ENCODE measurements at regions not wholly inside any gene's neighbourhood (a gene's known extent, or its start where the extent isn't known, plus 50 kb on each side); places are given as distances from the start of the nearest gene placed in this dataset.
"Not testable (repeated sequence)": the region's sequence is repeated elsewhere in the genome, so short reads cannot be mapped to it uniquely, and the experiment has no call there.

GRCh38 chr4:111991163-111991562 is 154.1 kb upstream of the FAM241A start:
- DNase-seq, result no peak

DNA sequence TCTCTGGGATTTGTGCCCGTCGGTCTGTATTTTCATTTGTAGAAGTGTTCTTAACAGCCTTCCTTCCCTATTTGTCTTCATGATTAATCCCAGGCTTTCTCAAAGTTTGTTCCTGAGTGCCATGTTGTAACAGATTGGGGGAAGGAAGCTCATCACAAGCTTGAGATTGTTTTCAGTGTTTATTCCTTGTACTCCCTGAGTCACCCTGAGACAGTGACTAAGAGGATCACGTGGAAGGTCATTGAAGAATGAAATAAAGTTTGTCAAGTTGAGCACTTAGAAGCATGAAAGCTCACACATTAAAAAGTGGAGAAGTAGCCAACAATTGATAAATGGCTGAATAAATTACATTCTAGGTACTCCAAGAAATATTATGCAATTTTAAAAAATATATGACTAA is 153.5 kb upstream of the FAM241A start:
- DNase-seq, result no peak

DNA sequence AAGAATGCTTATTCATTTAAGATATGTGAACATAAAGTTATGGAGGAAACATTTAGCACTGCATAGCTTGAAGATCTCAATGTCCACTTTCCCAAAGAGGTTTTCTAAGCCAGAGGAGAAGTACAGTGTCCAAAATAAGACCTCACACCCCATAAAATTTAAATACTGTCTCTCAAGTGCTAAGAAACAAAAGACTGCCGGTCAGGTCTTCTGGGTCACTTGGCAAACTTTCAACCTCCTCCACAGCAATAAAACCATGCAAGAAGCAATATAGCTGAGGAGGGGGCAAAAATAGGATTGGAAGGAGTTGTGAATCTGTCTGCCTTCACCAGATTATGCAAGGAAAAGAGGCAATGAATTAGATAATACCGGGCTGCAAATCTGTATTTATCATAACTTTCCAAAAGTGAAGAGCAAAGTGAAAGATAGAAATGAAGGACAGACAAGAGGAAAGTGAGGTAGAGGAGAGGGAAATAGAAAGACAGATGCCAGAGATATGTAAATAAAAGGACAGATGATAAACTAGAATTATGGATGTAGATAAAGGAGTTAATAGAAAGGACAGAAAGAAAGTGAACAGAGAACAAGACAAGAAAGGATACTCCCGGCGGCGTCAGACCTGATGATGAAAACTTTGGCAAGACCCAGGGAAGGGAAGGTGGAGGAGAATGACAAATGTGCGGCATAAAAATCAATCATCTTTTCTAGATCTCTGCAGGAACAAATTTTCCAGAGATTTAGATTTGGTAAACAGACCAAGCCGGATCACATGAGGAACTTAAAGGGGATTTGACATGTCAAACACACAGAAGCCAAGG is 152.7 kb upstream of the FAM241A start:
- DNase-seq, result no peak

DNA sequence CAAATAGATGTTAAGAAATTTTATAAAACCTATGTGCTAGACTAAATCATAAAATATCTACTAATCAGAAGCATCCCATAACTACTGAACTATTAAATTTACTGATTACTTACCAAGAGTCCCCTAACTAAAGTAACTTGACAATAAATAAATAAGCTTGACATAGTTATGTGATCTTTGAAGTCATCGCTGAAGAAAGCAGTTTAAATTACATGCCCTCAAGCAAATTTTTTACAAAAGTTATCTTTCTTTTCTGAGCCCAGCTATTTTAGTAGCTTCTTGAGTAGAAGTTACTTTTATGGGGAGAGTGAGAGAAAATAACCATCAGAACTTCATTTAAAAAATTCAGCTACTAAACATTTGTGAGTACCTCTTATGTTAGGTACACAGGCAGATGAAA is 150.9 kb upstream of the FAM241A start:
- no peak for DNase-seq

DNA sequence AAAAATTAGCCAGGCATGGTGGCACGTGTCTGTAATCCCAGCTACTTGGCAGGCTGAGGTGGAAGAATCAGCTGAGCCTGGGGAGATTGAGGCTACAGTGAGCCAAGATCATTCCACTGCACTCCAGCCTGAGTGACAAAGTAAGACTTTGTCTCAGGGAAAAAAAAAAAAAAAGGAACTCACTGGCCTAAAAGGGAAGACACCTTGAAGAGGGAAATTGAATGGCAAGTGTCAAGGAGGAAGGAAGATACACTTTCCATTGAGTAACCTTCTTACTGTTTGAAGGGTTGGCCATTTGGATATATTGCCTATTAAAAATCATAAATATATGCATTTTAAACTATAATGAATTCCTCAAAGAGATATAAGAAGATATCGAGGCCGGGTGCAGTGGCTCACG is 147.5 kb upstream of the FAM241A start:
- no peak for DNase-seq

GRCh38 chr4:111999801-112000200 is 145.5 kb upstream of the FAM241A start:
- no peak for DNase-seq

DNA sequence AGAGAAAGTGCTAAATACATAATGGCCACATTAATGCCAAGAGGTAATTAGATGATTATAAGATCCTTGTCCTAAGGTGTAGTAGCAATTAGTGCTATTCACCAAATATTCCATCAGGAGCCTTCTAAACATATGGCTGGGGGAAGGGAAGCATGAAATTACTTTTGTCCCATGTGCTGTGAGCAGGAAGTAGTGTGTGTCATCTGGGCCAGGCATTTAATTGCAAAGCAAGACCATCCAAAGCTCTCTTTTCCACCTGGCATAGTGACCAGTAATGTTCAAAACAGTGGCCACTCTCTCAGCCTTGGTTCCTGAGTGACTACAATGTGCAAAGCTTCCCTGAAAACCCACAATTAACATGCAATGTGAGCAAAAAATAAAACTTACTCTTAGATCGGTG is 144.2 kb upstream of the FAM241A start:
- DNase-seq, result no peak

GRCh38 chr4:112002248-112002661 is 143.0 kb upstream of the FAM241A start:
- no peak for DNase-seq

DNA sequence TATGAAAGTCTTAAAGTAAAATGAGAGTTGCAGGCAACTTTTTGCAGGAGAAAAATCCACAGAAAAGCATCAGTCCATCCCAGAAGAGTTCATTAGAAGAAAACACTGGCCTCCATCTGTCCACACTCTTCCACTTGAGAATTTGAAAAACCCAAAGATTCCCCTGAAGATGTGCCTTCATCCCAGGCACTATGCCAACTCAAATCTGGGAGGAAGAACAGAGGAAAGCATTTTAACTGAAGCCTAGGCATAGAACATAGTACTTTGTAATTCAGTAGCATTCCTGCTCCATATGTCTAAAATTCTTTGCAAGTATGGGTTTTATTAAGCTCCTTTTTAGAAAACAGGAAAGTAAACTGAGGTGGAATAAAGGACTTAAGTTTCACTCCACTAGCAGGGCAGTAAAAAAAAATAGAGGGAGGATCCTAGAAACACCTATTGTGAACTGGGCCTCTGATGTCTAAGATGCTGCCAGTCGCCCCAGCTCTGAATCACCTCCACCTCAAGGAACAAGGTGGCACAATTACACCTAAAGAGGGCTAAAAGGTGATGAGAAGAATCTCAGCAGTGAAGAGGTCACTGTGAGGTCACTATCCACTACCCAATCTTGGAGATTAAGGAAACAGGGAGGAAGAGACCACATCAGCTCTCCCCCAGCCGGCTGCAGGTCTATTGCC is 141.9 kb upstream of the FAM241A start:
- DNase-seq, result no peak

GRCh38 chr4:112005027-112005426 is 140.2 kb upstream of the FAM241A start:
- no peak for DNase-seq

DNA sequence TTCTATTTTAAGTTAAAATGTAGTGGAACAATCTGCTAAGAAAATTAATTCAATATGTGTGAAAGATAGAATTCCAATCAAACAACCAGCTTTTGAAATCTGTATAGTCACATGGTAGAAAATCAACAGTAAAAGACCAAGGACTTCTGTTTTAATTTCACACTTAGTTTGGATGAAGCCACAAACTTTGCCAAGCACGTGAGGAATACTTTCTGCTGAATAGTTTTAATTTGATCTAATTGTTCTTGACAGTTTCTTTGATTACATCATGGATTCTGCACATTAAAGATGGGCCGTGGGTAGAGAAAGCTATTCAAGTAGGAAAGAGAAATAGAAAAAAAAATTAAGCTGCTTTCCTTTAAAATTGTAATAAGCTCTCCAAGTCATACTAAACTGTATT is 137.9 kb upstream of the FAM241A start:
- no peak for DNase-seq

DNA sequence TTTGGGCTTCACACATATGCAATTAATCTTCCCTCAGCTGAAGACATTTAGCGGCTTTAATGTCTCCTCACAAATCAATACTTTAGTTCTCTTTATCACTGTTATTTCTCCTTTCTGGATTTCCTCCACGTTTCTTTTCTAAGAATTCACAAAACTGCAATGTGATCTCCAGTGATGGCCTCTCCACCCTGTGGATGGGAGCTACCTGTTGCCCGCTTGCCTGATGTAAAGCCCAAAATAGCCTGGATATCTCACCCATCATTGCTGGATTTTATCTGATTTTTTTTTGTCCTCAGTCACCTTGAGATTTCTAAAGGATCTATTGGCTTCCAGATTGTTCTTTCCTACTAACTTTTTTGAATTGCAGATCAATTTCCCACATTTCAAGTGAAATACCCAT is 129.3 kb upstream of the FAM241A start:
- no peak for DNase-seq

GRCh38 chr4:112023402-112023950 is 121.8 kb upstream of the FAM241A start:
- DNase-seq, result no peak

GRCh38 chr4:112026058-112026457 is 119.2 kb upstream of the FAM241A start:
- DNase-seq, result no peak

DNA sequence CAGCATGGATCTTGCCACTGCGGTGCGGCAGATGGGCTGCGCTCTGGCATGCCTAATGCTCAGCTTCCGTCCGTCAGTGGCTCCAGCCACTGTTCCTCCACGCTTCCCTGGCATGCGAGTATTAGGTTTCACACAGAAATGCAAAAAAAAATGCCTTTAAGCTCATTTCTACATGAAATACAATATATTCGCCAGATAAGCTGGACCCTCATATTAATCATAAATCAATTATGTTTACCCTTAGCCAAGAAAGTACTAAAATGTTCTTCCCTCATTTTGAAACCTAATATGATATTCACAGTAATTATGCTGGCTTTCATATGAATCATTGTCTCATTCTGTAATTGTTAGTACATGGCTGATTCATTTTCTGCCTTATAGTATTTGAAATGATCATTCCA is 115.5 kb upstream of the FAM241A start:
- no peak for DNase-seq

GRCh38 chr4:112031712-112032328 is 113.4 kb upstream of the FAM241A start:
- DNase-seq, result peak; percentile 65

DNA sequence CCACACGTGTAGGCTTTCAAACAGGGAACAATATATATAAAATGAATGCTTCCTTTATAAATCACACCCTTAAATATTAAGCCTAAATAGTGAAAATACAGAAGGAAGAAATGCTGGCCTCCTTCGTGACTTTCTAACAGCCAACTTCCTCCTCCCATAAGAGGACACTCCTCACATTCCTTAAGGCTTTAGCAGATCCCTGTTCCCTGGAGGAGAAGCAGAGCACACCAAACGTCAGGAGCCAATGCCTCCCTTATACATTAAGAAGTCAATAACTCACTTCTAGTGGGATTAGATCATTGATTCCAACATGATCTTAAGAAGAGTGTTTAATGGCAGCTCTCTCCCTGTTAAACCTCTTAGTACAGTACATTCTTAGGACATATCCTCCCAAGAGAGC is 108.4 kb upstream of the FAM241A start:
- DNase-seq, result no peak

GRCh38 chr4:112038861-112039260 is 106.4 kb upstream of the FAM241A start:
- no peak for DNase-seq

GRCh38 chr4:112049119-112049518 is 96.1 kb upstream of the FAM241A start:
- DNase-seq, result not testable (repeated sequence)

DNA sequence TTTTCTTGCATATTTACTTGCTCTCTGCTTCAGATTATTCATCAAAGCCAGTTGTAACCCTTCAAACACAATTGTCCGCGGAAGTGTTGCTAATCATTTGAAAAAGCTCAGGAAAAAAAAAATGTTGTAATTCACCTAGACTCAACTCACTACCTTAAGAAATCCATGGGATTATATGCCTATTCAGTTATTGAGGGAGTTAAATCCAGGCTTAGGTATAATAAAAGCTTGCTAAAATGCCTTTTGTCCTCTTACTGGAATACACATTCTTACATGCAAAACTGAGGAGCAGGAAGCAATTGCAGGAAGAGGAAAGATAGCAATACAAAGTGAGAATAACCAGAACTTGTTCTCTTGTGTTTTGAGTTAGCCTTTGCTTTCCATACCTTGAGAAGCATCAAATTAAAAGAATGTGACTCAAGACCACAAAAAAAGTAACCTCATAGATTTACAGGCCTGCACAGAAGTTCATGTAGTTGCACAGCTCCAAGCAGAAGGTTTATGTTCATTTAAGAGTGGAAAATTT is 91.4 kb upstream of the FAM241A start:
- DNase-seq, result no peak

- no peak for DNase-seq
These were observed 90.2 kb upstream of the FAM241A start for GRCh38 chr4:112055100-112055499.

DNA sequence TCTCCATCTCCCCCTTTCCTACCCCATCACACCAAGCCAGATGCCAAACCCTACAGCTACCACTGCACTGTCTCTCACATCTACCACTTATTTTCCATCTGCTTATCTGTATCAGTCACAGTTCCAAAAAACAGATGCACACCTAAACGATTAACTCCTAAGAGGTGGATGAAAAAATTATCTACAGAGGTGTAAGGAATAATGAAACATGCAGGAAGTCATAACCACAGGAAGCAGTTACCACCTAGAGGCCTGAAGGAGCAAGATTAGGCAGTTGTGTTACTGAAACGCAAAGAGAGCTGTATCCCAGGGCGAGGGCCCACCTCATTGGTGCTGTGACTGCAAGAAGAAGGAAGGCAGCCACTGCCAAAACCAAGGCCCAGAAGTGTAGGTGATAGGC is 87.8 kb upstream of the FAM241A start:
- DNase-seq, result peak; percentile 56

DNA sequence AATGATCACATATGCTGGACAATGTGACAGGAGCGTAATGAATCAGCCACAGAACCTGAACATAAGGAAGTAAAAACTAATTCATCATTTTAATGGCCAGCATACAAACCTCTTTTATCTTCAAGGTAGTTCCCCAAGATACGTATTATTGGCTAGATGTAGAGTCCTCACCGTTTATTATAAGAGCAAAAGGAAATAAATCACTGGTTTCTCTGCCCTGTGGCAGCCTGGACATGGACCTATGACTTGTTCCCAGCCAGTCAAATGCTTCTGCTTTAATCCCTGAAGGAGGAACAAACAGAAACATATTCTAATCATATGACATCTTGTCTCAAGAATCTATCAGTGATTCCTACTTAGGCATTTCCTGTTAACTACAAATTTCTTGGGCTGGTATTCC is 86.8 kb upstream of the FAM241A start:
- DNase-seq, result no peak

DNA sequence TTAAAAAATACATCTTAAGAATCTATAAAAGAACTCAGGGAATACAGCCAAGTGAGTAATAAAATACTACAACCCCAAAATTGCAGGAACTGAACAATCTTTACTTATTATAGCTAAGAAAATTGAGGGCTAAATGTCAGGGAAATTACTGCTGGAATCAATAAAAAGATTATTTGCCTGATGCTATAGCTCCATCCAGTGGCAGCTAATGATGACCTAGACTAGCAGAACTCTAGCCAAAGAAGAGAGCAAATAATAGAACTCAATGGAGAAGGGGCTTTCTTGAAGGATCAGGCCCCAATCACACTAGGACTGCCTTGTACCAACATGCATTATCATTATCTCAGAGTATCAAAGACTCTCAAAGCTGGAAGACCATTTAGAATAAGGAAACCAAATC is 85.0 kb upstream of the FAM241A start:
- peak; percentile 48 for DNase-seq
